HCT116 (cell line): ENCODE measurements at regions not wholly inside any gene's neighbourhood (a gene's known extent, or its start where the extent isn't known, plus 50 kb on each side); places are given as distances from the start of the nearest gene placed in this dataset.

Experiments
- CBX3 ChIP-seq: IDR thresholded peaks from 2 replicates; pipeline ENCODE4 v1.6.1; 2012; ENCODE audit warnings: low read depth
- CTCF ChIP-seq, 3 experiments: fragments of 200-600 bp in 1 of 3; sonication (generic) in 1 of 3; IDR thresholded peaks in 2 of 3; conservative IDR thresholded peaks in 1 of 3; 2 replicates each; pipeline ENCODE4 v1.5.1; 2012 to 2017; ENCODE audit warnings: low read depth in 2 of 3, low read length in 2 of 3, antibody characterized with exemption in 1 of 3, borderline replicate concordance in 1 of 3, control low read depth in 1 of 3, mild to moderate bottlenecking in 1 of 3, mixed read lengths in 1 of 3, mixed run types in 1 of 3, moderate library complexity in 1 of 3; ENCODE audit not compliant: insufficient read depth in 1 of 3
- EGR1 ChIP-seq: IDR thresholded peaks from 2 replicates; pipeline ENCODE4 v1.6.1; 2012; ENCODE audit warnings: low read depth
- ELF1 ChIP-seq: IDR thresholded peaks from 2 replicates; pipeline ENCODE4 v1.6.1; 2012; ENCODE audit warnings: low read depth, borderline replicate concordance
- EZH2 ChIP-seq: fragments of 200-600 bp; sonication (generic); IDR thresholded peaks from 2 replicates; pipeline ENCODE4 v1.6.1; 2017; ENCODE audit warnings: antibody characterized with exemption, mixed run types
- EZH2phosphoT487 ChIP-seq: fragments of 200-600 bp; IDR thresholded peaks from 2 replicates; pipeline ENCODE4 v1.6.1; 2018; ENCODE audit warnings: antibody characterized with exemption, borderline replicate concordance
- MAX ChIP-seq: IDR thresholded peaks from 2 replicates; pipeline ENCODE4 v1.6.1; 2012
- POLR2A ChIP-seq: IDR thresholded peaks from 2 replicates; pipeline ENCODE4 v1.7.0; 2011; ENCODE audit warnings: borderline replicate concordance; ENCODE audit not compliant: insufficient read depth, insufficient read length; ENCODE audit errors: extremely low read depth
- POLR2AphosphoS5 ChIP-seq: IDR thresholded peaks from 2 replicates; pipeline ENCODE4 v1.6.1; 2011; ENCODE audit warnings: mild to moderate bottlenecking, low read depth, low read length, moderate library complexity
- SIN3A ChIP-seq: IDR thresholded peaks from 2 replicates; pipeline ENCODE4 v1.6.1; 2012; ENCODE audit warnings: low read depth

- TF ChIP-seq POLR2A (no peak), MAX (0 out of 2 replicates have a peak, but pooled peaks have one; percentile 19), CTCF (IDR thresholded peaks at IDR 0.05 in 2 of 3, conservative IDR thresholded peaks at IDR 0.05 in 1 of 3; ENCODE audit: borderline replicate concordance in 1 of 3, insufficient read depth in 1 of 3, low read depth in 2 of 3, low read length in 2 of 3) (no peak), SIN3A (no peak), CBX3 (peak; percentile 56; the same call in 1 of the 2 replicates), EGR1 (peak; percentile 59; the same call in 1 of the 2 replicates), EZH2phosphoT487 (no peak), ELF1 (no peak), POLR2AphosphoS5 (no peak), EZH2 (no peak)
These were observed 252.5 kb downstream of the SIPA1L2 start for GRCh38 chr1:232377494-232377770.
